Natural killer cell (primary cell): ENCODE measurements at regions not wholly inside any gene's neighbourhood (a gene's known extent, or its start where the extent isn't known, plus 50 kb on each side); places are given as distances from the start of the nearest gene placed in this dataset.

Source experiments
- ATAC-seq, 3 donors: fragments of 150-1000 bp in 2 of 3; fragments of 200-7000 bp in 1 of 3; cut with Tn5 transposase; 1 replicate in 1 of 3; 2 replicates in 2 of 3; pipeline ENCODE4 v1.10.0; 2021; ENCODE audit warnings: mild to moderate bottlenecking in 2 of 3, moderate library complexity in 2 of 3
- DNase-seq, 2 donors: peaks; one replicate each; pipeline versions ENCODE4 v3.0.0 to v3.0.0-alpha.2; 2013 to 2021; ENCODE audit warnings: mixed read lengths in 1 of 2
- H3K27ac ChIP-seq: one replicate; pipeline ENCODE4 v1.5.1; 2013; ENCODE audit warnings: mild to moderate bottlenecking, low read length
- H3K27me3 ChIP-seq: one replicate; pipeline ENCODE4 v1.6.1; 2013; ENCODE audit warnings: low read length; ENCODE audit not compliant: control insufficient read depth, insufficient read depth
- H3K36me3 ChIP-seq: one replicate; pipeline ENCODE4 v1.6.1; 2013; ENCODE audit warnings: low read length; ENCODE audit not compliant: control insufficient read depth, insufficient read depth
- H3K4me1 ChIP-seq: one replicate; pipeline ENCODE4 v1.6.1; 2013; ENCODE audit warnings: low read length; ENCODE audit not compliant: control insufficient read depth, insufficient read depth
- H3K4me3 ChIP-seq: one replicate; pipeline ENCODE4 v1.5.1; 2013; ENCODE audit warnings: low read length
- H3K9me3 ChIP-seq: one replicate; pipeline ENCODE4 v1.6.1; 2013; ENCODE audit warnings: low read length; ENCODE audit not compliant: control insufficient read depth, insufficient read depth
- H3K27ac Mint-ChIP-seq, 2 donors: one replicate each; pipeline ENCODE4 v1.8.0; 2022; ENCODE audit warnings: mild to moderate bottlenecking in 2 of 2, mixed read lengths in 2 of 2, moderate library complexity in 1 of 2
- H3K27me3 Mint-ChIP-seq, 2 donors: one replicate each; pipeline ENCODE4 v1.8.0; 2022; ENCODE audit warnings: low read depth in 2 of 2, mixed read lengths in 2 of 2
- H3K36me3 Mint-ChIP-seq: one replicate; pipeline ENCODE4 v1.8.0; 2022; ENCODE audit warnings: mixed read lengths
- H3K4me1 Mint-ChIP-seq, 2 donors: one replicate each; pipeline ENCODE4 v1.8.0; 2022; ENCODE audit warnings: mixed read lengths in 2 of 2
- H3K4me3 Mint-ChIP-seq: one replicate; pipeline ENCODE4 v1.8.0; 2022; ENCODE audit warnings: mild to moderate bottlenecking, moderate library complexity, mixed read lengths
- H3K9me3 Mint-ChIP-seq, 2 donors: one replicate each; pipeline ENCODE4 v1.8.0; 2022; ENCODE audit warnings: mixed read lengths in 2 of 2
- WGBS: methylation state at CpG from one replicate; pipeline ENCODE4 v1.1.7; 2013; ENCODE audit warnings: missing lambda C conversion rate; ENCODE audit not compliant: insufficient coverage; 5-methylcytosine and 5-hydroxymethylcytosine counted together
- intact Hi-C: fragments of 100-400 bp; cut with micrococcal nuclease; formaldehyde crosslinking; loops from one replicate; pipeline ENCODE4 v1.14.2; 2022
- TF ChIP-seq, protein P1 (sequence below): fragments of 200-600 bp; IDR thresholded peaks from one replicate; pipeline ENCODE4 v1.8.0; 2022; ENCODE audit warnings: antibody characterized with exemption

DNA sequence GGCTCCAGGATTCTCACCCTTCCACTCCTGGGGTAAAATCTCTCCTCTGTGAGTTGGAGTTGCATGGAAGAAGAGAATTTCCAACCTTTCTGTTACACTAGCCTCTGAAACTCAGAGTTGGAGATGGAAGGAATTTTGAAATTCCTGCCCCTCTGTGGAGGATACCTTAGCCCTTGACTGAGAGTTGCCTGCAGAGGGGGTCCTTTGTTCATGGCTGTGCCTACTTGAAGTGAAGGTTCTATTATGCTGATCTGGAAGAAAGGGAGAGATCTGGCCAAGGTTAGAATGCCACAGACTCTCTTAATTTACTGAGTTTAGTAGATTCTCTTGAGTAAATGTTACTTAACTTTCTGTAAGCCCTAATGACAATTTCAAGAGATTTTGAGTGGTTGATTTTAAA, 626.6 kb upstream of the GYPC start:
- H3K9me3 Mint-ChIP-seq: peaks cover 14 to 16% of the 10 kb centered on the region in 2 donors
- ATAC-seq: no peak
- H3K4me1 ChIP-seq: no peaks in the 10 kb centered on the region
- no peaks in the 10 kb centered on the region for H3K27me3 ChIP-seq
- H3K27ac ChIP-seq: no peak overlapping the region
- H3K36me3 ChIP-seq: no peaks in the 10 kb centered on the region
- no peak overlapping the region for H3K27ac Mint-ChIP-seq
- no peaks in the 10 kb centered on the region for H3K4me1 Mint-ChIP-seq
- H3K36me3 Mint-ChIP-seq: no peaks in the 10 kb centered on the region
- H3K4me3 ChIP-seq: no peak overlapping the region
- H3K27me3 Mint-ChIP-seq: no peaks in the 10 kb centered on the region
- DNase-seq: no peak
- intact Hi-C loops: no loop called here
- TF ChIP-seq, protein P1, sequence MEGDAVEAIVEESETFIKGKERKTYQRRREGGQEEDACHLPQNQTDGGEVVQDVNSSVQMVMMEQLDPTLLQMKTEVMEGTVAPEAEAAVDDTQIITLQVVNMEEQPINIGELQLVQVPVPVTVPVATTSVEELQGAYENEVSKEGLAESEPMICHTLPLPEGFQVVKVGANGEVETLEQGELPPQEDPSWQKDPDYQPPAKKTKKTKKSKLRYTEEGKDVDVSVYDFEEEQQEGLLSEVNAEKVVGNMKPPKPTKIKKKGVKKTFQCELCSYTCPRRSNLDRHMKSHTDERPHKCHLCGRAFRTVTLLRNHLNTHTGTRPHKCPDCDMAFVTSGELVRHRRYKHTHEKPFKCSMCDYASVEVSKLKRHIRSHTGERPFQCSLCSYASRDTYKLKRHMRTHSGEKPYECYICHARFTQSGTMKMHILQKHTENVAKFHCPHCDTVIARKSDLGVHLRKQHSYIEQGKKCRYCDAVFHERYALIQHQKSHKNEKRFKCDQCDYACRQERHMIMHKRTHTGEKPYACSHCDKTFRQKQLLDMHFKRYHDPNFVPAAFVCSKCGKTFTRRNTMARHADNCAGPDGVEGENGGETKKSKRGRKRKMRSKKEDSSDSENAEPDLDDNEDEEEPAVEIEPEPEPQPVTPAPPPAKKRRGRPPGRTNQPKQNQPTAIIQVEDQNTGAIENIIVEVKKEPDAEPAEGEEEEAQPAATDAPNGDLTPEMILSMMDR: no peak
- H3K9me3 ChIP-seq: no peaks in the 10 kb centered on the region
- no peak overlapping the region for H3K4me3 Mint-ChIP-seq

DNA sequence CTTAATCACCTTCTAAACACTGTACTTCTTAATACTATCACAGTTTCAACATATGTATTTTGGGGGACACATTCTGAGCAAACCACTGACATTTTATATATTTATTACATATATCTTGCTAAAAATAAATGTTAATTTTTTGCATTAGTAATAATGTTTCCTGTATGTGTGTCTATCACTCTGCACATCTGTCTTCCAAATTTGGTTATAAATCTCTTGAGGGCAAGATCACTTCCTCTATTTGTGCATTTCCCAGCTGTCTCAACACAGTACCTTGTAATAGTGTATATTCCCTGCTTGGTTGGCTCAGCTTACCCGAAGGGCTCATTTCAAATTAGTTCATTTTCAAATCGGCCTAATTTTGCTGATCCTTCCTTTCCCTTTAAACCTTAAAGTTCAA, 617.1 kb upstream of the GYPC start:
- intact Hi-C loops: no loop called here
- TF ChIP-seq, protein P1: no peak
- H3K27ac Mint-ChIP-seq: no peak overlapping the region
- H3K9me3 Mint-ChIP-seq: peaks cover 1 to 4% of the 10 kb centered on the region in 2 donors
- no peaks in the 10 kb centered on the region for H3K27me3 ChIP-seq
- DNase-seq: no peak
- no peaks in the 10 kb centered on the region for H3K4me1 ChIP-seq
- no peaks in the 10 kb centered on the region for H3K9me3 ChIP-seq
- no peaks in the 10 kb centered on the region for H3K4me1 Mint-ChIP-seq
- no peak overlapping the region for H3K4me3 Mint-ChIP-seq
- no peak overlapping the region for H3K27ac ChIP-seq
- no peak overlapping the region for H3K4me3 ChIP-seq
- ATAC-seq: no peak
- H3K27me3 Mint-ChIP-seq: no peaks in the 10 kb centered on the region
- no peaks in the 10 kb centered on the region for H3K36me3 Mint-ChIP-seq
- WGBS: 3% methylated on average over 2 of the region's 2 CpGs
- H3K36me3 ChIP-seq: no peaks in the 10 kb centered on the region

DNA sequence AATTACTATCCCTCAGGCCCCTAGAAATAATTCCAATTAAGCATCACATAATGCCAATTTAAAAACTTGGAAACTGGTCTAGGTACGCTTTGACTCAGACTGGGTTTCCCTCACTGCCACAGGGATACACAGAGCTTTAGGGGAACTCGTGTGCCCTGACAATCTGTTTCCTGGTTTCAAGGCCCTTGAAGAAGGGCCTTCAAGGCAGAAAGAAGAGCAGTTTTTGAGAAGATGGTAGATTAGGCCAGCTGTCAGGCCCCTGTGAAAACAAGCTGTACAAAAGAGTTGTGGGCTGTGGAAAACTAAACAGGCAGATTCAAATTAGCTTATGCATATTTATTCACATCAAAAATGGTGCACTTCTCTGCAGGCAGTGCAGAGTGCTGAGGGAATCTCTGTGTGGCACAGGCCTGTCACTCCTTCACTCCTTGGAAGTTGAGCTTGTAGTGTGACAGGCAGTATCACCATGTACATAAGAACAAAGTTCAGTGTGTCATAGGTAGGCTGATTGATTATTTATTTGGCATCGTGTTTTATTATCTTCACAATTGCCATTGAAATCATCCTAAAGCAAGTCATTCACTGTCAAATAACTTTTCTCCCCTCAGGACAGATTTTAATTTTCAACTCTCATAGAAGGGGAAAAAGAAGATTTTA, 614.4 kb upstream of the GYPC start:
- no peaks in the 10 kb centered on the region for H3K4me1 Mint-ChIP-seq
- H3K4me1 ChIP-seq: no peaks in the 10 kb centered on the region
- H3K27me3 ChIP-seq: no peaks in the 10 kb centered on the region
- no peaks in the 10 kb centered on the region for H3K27me3 Mint-ChIP-seq
- no peaks in the 10 kb centered on the region for H3K36me3 Mint-ChIP-seq
- ATAC-seq (no peak), DNase-seq (no peak)
- H3K36me3 ChIP-seq: no peaks in the 10 kb centered on the region
- intact Hi-C loops: no loop called here
- H3K27ac ChIP-seq: no peak overlapping the region
- no peak overlapping the region for H3K4me3 Mint-ChIP-seq
- H3K27ac Mint-ChIP-seq: no peak overlapping the region
- H3K9me3 ChIP-seq: no peaks in the 10 kb centered on the region
- TF ChIP-seq, protein P1: no peak
- no peak overlapping the region for H3K4me3 ChIP-seq
- no peaks in the 10 kb centered on the region for H3K9me3 Mint-ChIP-seq
- WGBS: 42% methylated on average over 2 of the region's 3 CpGs

DNA sequence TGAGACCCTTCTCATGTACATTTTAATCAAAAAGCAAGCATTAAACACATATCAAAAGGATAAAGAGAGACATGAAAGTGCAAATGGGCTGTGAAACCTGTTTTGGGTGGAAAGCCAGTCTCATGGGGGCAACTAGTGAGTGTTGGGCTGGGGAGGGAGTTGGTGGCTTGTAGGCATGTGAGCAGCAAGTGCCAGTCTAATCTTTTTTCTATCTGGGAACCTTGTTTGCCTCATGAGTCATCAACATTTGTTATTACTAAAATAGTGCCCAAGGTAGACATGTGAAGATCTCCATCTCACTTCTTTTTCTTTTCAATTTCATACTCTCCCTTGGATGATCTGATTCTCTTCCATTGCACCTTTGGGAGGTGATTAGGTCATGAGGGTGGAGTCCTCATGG, 613.9 kb upstream of the GYPC start:
- ATAC-seq: no peak
- intact Hi-C loops: no loop called here
- Mint-ChIP-seq H3K27ac (no peak overlapping the region), H3K4me3 (no peak overlapping the region), H3K9me3 (peaks cover 0 to 2% of the 10 kb centered on the region in 2 donors), H3K27me3 (no peaks in the 10 kb centered on the region), H3K4me1 (no peaks in the 10 kb centered on the region), H3K36me3 (no peaks in the 10 kb centered on the region)
- Histone ChIP-seq H3K27me3 (no peaks in the 10 kb centered on the region), H3K4me1 (no peaks in the 10 kb centered on the region), H3K4me3 (no peak overlapping the region), H3K9me3 (no peaks in the 10 kb centered on the region), H3K27ac (no peak overlapping the region), H3K36me3 (no peaks in the 10 kb centered on the region)
- no peak for DNase-seq
- TF ChIP-seq, protein P1: no peak
